Adrenal gland (tissue), 9 donors: ENCODE measurements at regions not wholly inside any gene's neighbourhood (a gene's known extent, or its start where the extent isn't known, plus 50 kb on each side); places are given as distances from the start of the nearest gene placed in this dataset.
A peak's percentile ranks its signal among the peaks of the same experiment; 100 is the strongest.

Source experiments
- DNase-seq, 7 donors: peaks; one replicate each; pipeline ENCODE4 v3.0.0-alpha.2; 2019 to 2020
- H3K27ac ChIP-seq, 5 donors: fragments of 200-600 bp; sonication (generic) in 4 of 5; 1 replicate in 3 of 5; 2 replicates in 2 of 5; pipeline versions ENCODE4 v1.5.1 to v1.8.0; 2016 to 2020; ENCODE audit warnings: mild to moderate bottlenecking in 1 of 5
- H3K27me3 ChIP-seq: fragments of 200-600 bp; 2 replicates; pipeline ENCODE4 v1.8.0; 2021
- H3K36me3 ChIP-seq, 2 donors: fragments of 200-600 bp; replicated peaks in 1 of 2; 1 replicate in 1 of 2; 2 replicates in 1 of 2; pipeline versions ENCODE4 v1.5.1 to v1.8.0; 2018 to 2022
- H3K4me1 ChIP-seq, 2 donors: fragments of 200-600 bp; replicated peaks in 1 of 2; 1 replicate in 1 of 2; 2 replicates in 1 of 2; pipeline versions ENCODE4 v1.5.1 to v1.8.0; 2018 to 2021
- H3K4me3 ChIP-seq, 4 donors: fragments of 200-600 bp; sonication (generic) in 3 of 4; one replicate each; pipeline ENCODE4 v1.5.1; 2016 to 2018
- H3K9me3 ChIP-seq, 3 donors: fragments of 200-600 bp; sonication (generic) in 1 of 3; replicated peaks in 1 of 3; 1 replicate in 2 of 3; 2 replicates in 1 of 3; pipeline versions ENCODE4 v1.5.1 to v1.8.0; 2016 to 2021
- POLR2A ChIP-seq, 2 donors: fragments of 450-650 bp; IDR thresholded peaks; one replicate each; pipeline ENCODE4 v1.6.1; 2017; ENCODE audit warnings: antibody characterized with exemption in 2 of 2, mild to moderate bottlenecking in 2 of 2, moderate library complexity in 1 of 2
- WGBS, 4 donors: extraction: QIAGEN DNeasy Blood & Tissue Kit in 2 of 4; methylation state at CpG; one replicate each; pipeline versions ENCODE4 v1.1.5 to v1.1.7; 2013 to 2017; 5-methylcytosine and 5-hydroxymethylcytosine counted together
- intact Hi-C, 2 donors: fragments of 100-400 bp; cut with DNase I; formaldehyde crosslinking; loops; one replicate each; pipeline versions ENCODE4 v1.14.1 to v1.15.0; 2022 to 2023
- TF ChIP-seq, protein P1 (sequence below), 6 experiments: fragments of 450-650 bp in 4 of 6; fragments of 200-600 bp in 2 of 6; sonication (generic) in 1 of 6; IDR thresholded peaks; 1 replicate in 5 of 6; 2 replicates in 1 of 6; pipeline versions ENCODE4 v1.5.1 to v1.8.0; 2016 to 2021; ENCODE audit warnings: antibody characterized with exemption in 6 of 6, mild to moderate bottlenecking in 2 of 6, moderate library complexity in 1 of 6
- donor health status: healthy with polysubstance abuse.
- donor health status: Bipolar disorder and iron deficiency.
- donor health status: DM: yes; HTN: yes; CAD: no.
- donor health status: DM: no; HTN: no; CAD: no.
- donor health status: DM: no; HTN: no; CAD: no.

DNA sequence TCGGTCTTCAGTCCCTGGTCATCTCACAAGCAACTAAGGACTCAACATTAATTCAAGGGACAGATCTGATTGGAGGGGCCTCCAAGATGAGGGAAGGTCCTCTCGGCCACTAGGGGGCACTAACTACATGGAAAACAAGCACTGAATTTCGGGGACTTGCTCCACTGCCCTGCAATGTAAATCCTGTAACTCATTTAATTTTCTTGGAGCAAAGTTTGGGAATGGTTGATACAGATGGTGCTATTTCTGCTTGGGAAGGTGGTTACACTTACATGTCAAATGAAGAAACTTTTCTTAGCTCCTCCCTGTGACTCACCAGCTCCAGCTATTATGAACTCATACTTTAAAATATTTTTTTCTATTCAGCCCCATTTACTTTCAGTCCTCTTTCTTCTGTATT, 97.4 kb upstream of the KCNJ15 start:
- H3K36me3 ChIP-seq = no peaks in the 10 kb centered on the region
- no peak overlapping the region for H3K4me3 ChIP-seq
- no peak overlapping the region for H3K27ac ChIP-seq
- TF ChIP-seq POLR2A (IDR thresholded peaks at IDR 0.05) = no peak
- TF ChIP-seq, protein P1, sequence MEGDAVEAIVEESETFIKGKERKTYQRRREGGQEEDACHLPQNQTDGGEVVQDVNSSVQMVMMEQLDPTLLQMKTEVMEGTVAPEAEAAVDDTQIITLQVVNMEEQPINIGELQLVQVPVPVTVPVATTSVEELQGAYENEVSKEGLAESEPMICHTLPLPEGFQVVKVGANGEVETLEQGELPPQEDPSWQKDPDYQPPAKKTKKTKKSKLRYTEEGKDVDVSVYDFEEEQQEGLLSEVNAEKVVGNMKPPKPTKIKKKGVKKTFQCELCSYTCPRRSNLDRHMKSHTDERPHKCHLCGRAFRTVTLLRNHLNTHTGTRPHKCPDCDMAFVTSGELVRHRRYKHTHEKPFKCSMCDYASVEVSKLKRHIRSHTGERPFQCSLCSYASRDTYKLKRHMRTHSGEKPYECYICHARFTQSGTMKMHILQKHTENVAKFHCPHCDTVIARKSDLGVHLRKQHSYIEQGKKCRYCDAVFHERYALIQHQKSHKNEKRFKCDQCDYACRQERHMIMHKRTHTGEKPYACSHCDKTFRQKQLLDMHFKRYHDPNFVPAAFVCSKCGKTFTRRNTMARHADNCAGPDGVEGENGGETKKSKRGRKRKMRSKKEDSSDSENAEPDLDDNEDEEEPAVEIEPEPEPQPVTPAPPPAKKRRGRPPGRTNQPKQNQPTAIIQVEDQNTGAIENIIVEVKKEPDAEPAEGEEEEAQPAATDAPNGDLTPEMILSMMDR (IDR thresholded peaks at IDR 0.05) = peak; percentile 68 to 89 (median 83)
- H3K4me1 ChIP-seq = no peaks in the 10 kb centered on the region
- no peaks in the 10 kb centered on the region for H3K27me3 ChIP-seq
- WGBS, 4 donors = 9 to 17% (median 13%) methylated on average over 3 of the region's 3 CpGs
- intact Hi-C loops = loop anchor here (2.0 to 5.0 kb wide), 3 partner anchors 59 to 198 kb away; no protein-coding TSS in a partner anchor
- DNase-seq = peak; percentile 64 to 85 (median 74)
- H3K9me3 ChIP-seq = no peaks in the 10 kb centered on the region

DNA sequence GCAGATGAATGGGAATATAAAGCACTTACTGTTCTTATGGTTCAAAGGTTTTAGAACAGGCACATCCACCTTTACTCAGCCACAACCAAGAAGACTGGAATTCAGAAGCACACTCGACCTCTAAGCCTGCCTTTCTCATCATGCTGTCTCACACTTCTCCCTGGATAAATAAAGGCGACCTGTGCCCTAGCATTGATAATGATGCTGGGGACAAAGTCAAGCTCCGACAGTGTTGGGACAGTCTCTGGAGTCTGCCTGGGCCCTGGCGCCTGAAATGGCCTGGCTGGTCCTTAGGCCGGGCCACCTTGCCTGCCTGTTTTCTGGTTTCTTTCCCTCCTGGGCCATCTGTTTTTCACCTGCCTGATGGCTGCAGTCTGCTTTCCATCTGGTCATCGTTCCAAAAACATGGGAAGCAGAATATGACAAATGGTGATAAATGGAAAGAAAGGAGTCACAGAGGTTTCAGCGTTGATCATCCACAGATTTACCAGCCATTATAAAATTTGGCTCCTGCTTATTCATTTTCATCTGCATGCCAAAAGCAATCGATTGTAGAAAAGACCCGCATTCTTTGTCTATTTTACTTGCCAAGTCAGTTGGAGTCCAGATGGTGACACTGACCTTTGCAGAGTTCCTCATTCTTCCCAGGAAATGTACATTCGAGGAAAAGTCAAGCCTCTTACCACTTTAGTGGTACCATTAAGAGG, 91.2 kb upstream of the KCNJ15 start:
- H3K27ac ChIP-seq = no peak overlapping the region
- WGBS, 4 donors = 46 to 61% (median 50%) methylated on average over 10 of the region's 10 CpGs
- DNase-seq = peak in 1 of 7 donors; percentile 71
- H3K9me3 ChIP-seq = no peaks in the 10 kb centered on the region
- H3K4me3 ChIP-seq = no peak overlapping the region
- peaks cover under 1 to 3% of the 10 kb centered on the region in 2 donors for H3K4me1 ChIP-seq
- H3K36me3 ChIP-seq = no peaks in the 10 kb centered on the region
- H3K27me3 ChIP-seq = no peaks in the 10 kb centered on the region
- TF ChIP-seq, protein P1 (IDR thresholded peaks at IDR 0.05) = no peak
- no peak for TF ChIP-seq POLR2A (IDR thresholded peaks at IDR 0.05)
- intact Hi-C loops = no loop called here

DNA sequence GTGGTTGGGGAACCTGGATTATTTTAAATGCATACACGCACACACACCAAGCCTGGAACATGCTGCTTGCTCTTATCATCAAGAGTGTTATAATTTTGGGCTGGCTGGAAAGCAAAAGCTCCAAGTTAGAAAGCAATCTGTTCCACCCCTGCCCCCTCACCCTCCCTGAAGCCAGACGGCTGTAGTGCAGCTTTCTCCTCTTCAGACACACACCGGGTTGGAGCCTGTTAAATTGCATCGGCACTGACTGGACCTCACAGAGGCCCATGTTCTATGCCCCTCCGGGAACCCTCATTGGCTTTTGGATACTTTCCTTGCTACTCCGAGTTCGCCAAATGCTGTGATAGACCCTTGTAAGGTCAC, 90.6 kb upstream of the KCNJ15 start:
- peaks cover 6 to 8% of the 10 kb centered on the region in 2 donors for H3K4me1 ChIP-seq
- intact Hi-C loops = no loop called here
- no peaks in the 10 kb centered on the region for H3K36me3 ChIP-seq
- WGBS, 4 donors = 50 to 60% (median 59%) methylated on average over 6 to 7 of the region's 7 CpGs
- H3K27me3 ChIP-seq = no peaks in the 10 kb centered on the region
- H3K4me3 ChIP-seq = no peak overlapping the region
- no peak for TF ChIP-seq POLR2A (IDR thresholded peaks at IDR 0.05)
- TF ChIP-seq, protein P1 (IDR thresholded peaks at IDR 0.05) = no peak
- no peak for DNase-seq
- no peak overlapping the region for H3K27ac ChIP-seq
- H3K9me3 ChIP-seq = no peaks in the 10 kb centered on the region

DNA sequence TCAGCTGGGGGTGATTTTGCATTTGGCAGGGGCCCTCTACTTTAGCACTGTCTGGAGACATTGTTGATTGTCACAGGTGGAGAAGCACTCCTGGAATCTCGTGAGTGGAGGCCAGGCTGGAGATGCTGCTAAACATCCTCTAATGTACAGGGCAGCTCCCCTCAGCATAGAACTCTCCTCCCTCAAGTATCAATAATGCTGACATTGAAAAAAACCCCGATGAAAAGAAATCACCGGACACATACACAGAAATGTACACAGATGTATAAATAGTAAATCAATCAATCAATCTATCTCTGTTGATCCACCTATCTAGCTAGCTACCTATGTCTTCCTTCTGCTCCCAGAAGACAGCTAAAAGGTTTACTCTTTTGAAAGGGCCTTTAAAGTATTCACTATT, 89.4 kb upstream of the KCNJ15 start:
- H3K27ac ChIP-seq = no peak overlapping the region
- peaks cover 8 to 16% of the 10 kb centered on the region in 2 donors for H3K4me1 ChIP-seq
- H3K9me3 ChIP-seq = no peaks in the 10 kb centered on the region
- no peaks in the 10 kb centered on the region for H3K27me3 ChIP-seq
- 73 to 87% (median 85%) methylated on average over 3 of the region's 3 CpGs for WGBS, 4 donors
- H3K4me3 ChIP-seq = no peak overlapping the region
- TF ChIP-seq, protein P1 (IDR thresholded peaks at IDR 0.05) = no peak
- TF ChIP-seq POLR2A (IDR thresholded peaks at IDR 0.05) = no peak
- no peaks in the 10 kb centered on the region for H3K36me3 ChIP-seq
- intact Hi-C loops = no loop called here
- DNase-seq = no peak
